Common myeloid progenitor, CD34-positive (primary cell): ENCODE measurements at regions not wholly inside any gene's neighbourhood (a gene's known extent, or its start where the extent isn't known, plus 50 kb on each side); places are given as distances from the start of the nearest gene placed in this dataset.
A peak's percentile ranks its signal among the peaks of the same experiment; 100 is the strongest.

Experiments used
- CTCF ChIA-PET: fragments of 350-600 bp; sonication (Branson Sonifier 250); formaldehyde crosslinking; loops from one replicate; lab custom pipeline; 2021; ENCODE audit warnings: antibody characterized with exemption; lab: Charles Lee
- POLR2A ChIA-PET: fragments of 350-600 bp; sonication (Branson Sonifier 250); formaldehyde crosslinking; loops from one replicate; lab custom pipeline; 2021; ENCODE audit warnings: antibody characterized with exemption; lab: Charles Lee
- DNase-seq, 3 donors: peaks; one replicate each; pipeline versions ENCODE4 v3.0.0 to v3.0.0-alpha.2; 2013
- H3K27ac ChIP-seq, 2 experiments: 1 replicate in 1 of 2; 2 replicates in 1 of 2; pipeline ENCODE4 v1.7.0; 2013; ENCODE audit warnings: inconsistent platforms in 2 of 2, low read length in 2 of 2, mild to moderate bottlenecking in 2 of 2, low read depth in 1 of 2, moderate library complexity in 1 of 2; ENCODE audit not compliant: severe bottlenecking in 2 of 2, insufficient read depth in 1 of 2, poor library complexity in 1 of 2
- H3K27me3 ChIP-seq, 5 experiments: replicated peaks in 2 of 5; 1 replicate in 3 of 5; 2 replicates in 2 of 5; pipeline versions ENCODE4 v1.6.1 to v1.7.0; 2013; ENCODE audit warnings: low read length in 4 of 5, mild to moderate bottlenecking in 2 of 5, moderate library complexity in 2 of 5, inconsistent platforms in 1 of 5; ENCODE audit not compliant: insufficient read depth in 5 of 5, control insufficient read depth in 4 of 5
- H3K36me3 ChIP-seq, 4 experiments: 1 replicate in 2 of 4; 2 replicates in 2 of 4; pipeline versions ENCODE4 v1.6.1 to v1.7.0; 2013; ENCODE audit warnings: low read length in 3 of 4, control low read depth in 1 of 4, mild to moderate bottlenecking in 1 of 4; ENCODE audit not compliant: control insufficient read depth in 4 of 4, insufficient read depth in 4 of 4
- H3K4me1 ChIP-seq, 4 experiments: 1 replicate in 3 of 4; 2 replicates in 1 of 4; pipeline versions ENCODE4 v1.6.1 to v1.7.1; 2013; ENCODE audit warnings: low read length in 3 of 4, mild to moderate bottlenecking in 3 of 4, control low read depth in 1 of 4, inconsistent platforms in 1 of 4, moderate library complexity in 1 of 4; ENCODE audit not compliant: control insufficient read depth in 4 of 4, insufficient read depth in 4 of 4; ENCODE audit errors: control extremely low read depth in 1 of 4
- H3K4me3 ChIP-seq, 7 experiments: 1 replicate in 4 of 7; 2 replicates in 3 of 7; pipeline versions ENCODE4 v1.5.1 to v1.7.0; 2013; ENCODE audit warnings: mild to moderate bottlenecking in 7 of 7, low read length in 6 of 7, moderate library complexity in 6 of 7, inconsistent platforms in 2 of 7, low read depth in 2 of 7, control low read depth in 1 of 7; ENCODE audit not compliant: insufficient read depth in 4 of 7, control insufficient read depth in 1 of 7; ENCODE audit errors: extremely low read depth in 1 of 7
- H3K9me3 ChIP-seq, 5 experiments: 1 replicate in 4 of 5; 2 replicates in 1 of 5; pipeline versions ENCODE4 v1.6.1 to v1.7.1; 2013; ENCODE audit warnings: low read length in 4 of 5, mild to moderate bottlenecking in 2 of 5, inconsistent platforms in 1 of 5, low read depth in 1 of 5, moderate library complexity in 1 of 5; ENCODE audit not compliant: control insufficient read depth in 4 of 5, insufficient read depth in 2 of 5; ENCODE audit errors: control extremely low read depth in 1 of 5
- WGBS: methylation state at CpG from one replicate; pipeline ENCODE4 v1.1.5; 2013; ENCODE audit not compliant: insufficient coverage; 5-methylcytosine and 5-hydroxymethylcytosine counted together

DNA sequence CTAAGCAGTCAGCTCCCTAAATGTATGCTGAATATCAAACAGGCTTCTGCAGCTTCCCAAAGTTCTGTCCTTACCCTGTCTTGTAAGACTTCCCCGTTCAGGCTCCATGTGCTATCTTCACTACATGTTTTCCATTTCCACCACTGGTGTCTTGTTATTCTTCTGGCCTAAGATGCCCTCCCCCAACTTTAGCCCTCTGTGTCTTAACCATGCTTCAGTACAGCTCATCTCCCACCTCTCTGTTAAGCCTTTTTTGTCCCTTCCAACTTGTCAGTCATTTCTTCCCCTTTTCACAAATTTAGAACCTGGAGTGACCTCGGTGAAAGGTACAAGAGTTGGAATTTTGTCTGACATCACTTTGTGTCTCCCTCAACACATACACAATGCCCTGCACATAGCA, 151.7 kb upstream of the TBL1XR1 start:
- ChIA-PET POLR2A (no interaction called here), CTCF (interaction anchor here (1.3 kb wide), 1 partner anchor 299 kb away, joined by 4 read pairs; no protein-coding TSS in a partner anchor)
- Histone ChIP-seq H3K36me3 (no peaks in the 10 kb centered on the region), H3K4me1 (peaks cover 29 to 62% (median 34%) of the 10 kb centered on the region in 4 experiments), H3K4me3 (no peak overlapping the region), H3K27ac (no peak overlapping the region), H3K9me3 (no peaks in the 10 kb centered on the region), H3K27me3 (no peaks in the 10 kb centered on the region)
- no peak for DNase-seq
- WGBS: 100% methylated on average over 2 of the region's 2 CpGs

DNA sequence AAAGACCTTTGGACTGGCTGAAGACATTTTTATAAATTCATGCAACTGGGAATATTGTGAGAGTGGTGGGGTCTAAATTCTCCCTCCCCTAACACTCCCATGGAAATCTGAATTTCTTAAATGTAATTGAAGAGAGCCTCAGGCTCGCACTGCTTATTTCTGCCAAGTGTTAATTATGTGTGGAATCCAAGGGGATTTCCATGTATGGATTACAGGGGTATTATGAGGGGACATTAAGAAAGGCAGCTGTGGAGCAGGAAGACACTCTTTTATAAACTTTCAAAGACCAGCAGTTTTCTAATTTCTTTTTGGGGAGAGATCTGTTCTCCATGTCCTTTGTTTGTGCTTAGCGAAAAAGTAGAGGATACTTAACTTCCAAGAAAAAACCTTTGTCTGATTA, 152.1 kb upstream of the TBL1XR1 start:
- Histone ChIP-seq H3K9me3 (no peaks in the 10 kb centered on the region), H3K4me3 (no peak overlapping the region), H3K4me1 (peaks cover 29 to 60% (median 33%) of the 10 kb centered on the region in 4 experiments), H3K27ac (no peak overlapping the region), H3K27me3 (no peaks in the 10 kb centered on the region), H3K36me3 (no peaks in the 10 kb centered on the region)
- WGBS: 100% methylated on average over 1 of the region's 2 CpGs
- ChIA-PET CTCF (interaction anchor here (1.3 kb wide), 1 partner anchor 299 kb away, joined by 4 read pairs; no protein-coding TSS in a partner anchor), POLR2A (interaction anchor here (0.7 kb wide), 1 partner anchor 22 kb away, joined by 3 read pairs; no protein-coding TSS in a partner anchor)
- DNase-seq: no peak

DNA sequence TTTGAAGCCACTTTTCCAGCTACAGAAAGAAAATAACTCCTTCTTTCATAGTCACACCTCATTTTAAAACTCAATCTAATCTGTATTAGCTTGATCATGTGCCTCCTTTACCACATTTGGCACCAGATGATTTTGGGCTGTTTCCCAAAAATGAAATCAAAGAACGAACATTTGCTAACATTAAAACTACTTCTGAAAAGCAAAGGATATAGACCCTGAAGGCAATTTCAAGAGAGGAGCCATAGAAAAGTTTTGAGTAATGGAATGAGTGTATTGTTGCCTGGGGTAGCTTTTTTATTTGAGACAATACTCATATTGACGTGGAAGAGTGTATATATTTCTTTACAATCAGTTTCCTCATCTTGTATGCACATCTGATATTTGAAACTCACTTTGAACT, 152.8 kb upstream of the TBL1XR1 start:
- H3K4me1 ChIP-seq: peaks cover 24 to 52% (median 26%) of the 10 kb centered on the region in 4 experiments
- CTCF ChIA-PET: no interaction called here
- no peak overlapping the region for H3K27ac ChIP-seq
- POLR2A ChIA-PET: interaction anchor here (0.7 kb wide), 1 partner anchor 22 kb away, joined by 3 read pairs; no protein-coding TSS in a partner anchor
- H3K27me3 ChIP-seq: no peaks in the 10 kb centered on the region
- no peaks in the 10 kb centered on the region for H3K36me3 ChIP-seq
- WGBS: no CpG with 5 or more reads among the region's 2 CpGs
- peak in 1 of 3 donors; percentile 18 for DNase-seq
- H3K9me3 ChIP-seq: no peaks in the 10 kb centered on the region
- no peak overlapping the region for H3K4me3 ChIP-seq

DNA sequence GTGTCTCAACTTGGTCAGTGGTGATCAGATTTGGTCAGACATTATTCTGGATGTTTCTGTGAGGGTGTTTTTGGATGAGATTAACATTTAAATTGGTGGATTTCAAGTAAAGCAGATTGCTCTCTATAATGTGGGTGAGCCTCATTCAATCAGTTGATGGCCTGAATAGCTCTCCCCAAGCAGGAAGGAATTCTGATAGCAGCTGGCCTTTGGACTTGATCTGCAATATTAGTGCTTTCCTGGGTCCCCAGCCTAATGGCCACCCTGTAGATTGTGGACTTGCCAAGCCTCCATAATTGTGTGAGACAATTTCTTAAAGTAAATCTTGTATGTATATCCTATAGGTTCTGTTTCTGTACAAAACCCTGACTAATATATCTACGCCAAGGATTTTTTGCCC, 153.9 kb upstream of the TBL1XR1 start:
- H3K36me3 ChIP-seq: no peaks in the 10 kb centered on the region
- POLR2A ChIA-PET: no interaction called here
- WGBS: no CpG with 5 or more reads among the region's 1 CpG

DNA sequence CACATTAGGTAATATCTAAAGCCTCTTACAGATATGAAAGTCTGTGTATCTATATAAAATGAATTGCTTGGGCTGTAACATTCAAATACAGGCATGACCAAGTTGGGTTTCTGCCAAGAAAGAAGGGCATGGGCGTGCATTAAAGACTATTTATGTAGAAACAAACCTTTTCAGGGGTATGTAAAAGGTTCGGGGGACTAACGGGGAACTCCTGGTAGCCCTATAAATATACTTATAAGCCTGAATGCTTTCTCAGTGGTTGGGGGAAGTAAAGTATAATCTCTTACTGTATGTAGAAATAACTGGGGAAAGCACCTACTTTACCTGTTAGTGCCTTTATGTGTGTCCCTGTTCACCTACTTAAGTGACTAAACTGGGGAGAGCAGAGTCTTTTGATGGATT, 154.5 kb upstream of the TBL1XR1 start:
- peak in 1 of 3 donors; percentile 35 for DNase-seq
- H3K4me1 ChIP-seq: peaks cover 15 to 47% (median 17%) of the 10 kb centered on the region in 4 experiments
- ChIA-PET POLR2A (no interaction called here), CTCF (no interaction called here)
- H3K27me3 ChIP-seq: no peaks in the 10 kb centered on the region
- H3K36me3 ChIP-seq: no peaks in the 10 kb centered on the region
- no peak overlapping the region for H3K4me3 ChIP-seq
- no CpG with 5 or more reads among the region's 3 CpGs for WGBS
- no peak overlapping the region for H3K27ac ChIP-seq
- no peaks in the 10 kb centered on the region for H3K9me3 ChIP-seq

More for the DNA sequence above, 153.9 kb upstream of the TBL1XR1 start:
- no peak overlapping the region for H3K4me3 ChIP-seq
- DNase-seq: no peak
- no peak overlapping the region for H3K27ac ChIP-seq
- H3K9me3 ChIP-seq: no peaks in the 10 kb centered on the region
- no peaks in the 10 kb centered on the region for H3K27me3 ChIP-seq
- CTCF ChIA-PET: no interaction called here
- peaks cover 15 to 46% (median 18%) of the 10 kb centered on the region in 4 experiments for H3K4me1 ChIP-seq

DNA sequence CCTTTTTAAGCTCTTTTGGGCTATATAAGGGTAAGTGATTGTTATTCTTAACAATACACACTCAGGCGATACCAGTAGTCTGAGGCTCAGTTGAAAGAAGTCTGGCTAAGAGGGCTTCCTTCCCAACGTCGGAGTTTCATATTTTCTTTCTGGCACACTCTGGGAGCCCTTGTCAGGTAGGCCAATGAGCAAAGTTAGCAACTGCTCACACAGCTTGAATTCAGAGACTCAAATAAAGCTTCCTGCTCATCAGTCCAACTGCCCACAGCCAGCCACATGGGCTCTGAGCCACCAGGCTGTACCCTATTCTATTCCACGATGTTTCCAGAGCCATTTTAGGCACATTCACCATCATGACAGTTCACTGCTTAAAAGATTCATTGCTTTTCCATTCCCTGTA, 155.1 kb upstream of the TBL1XR1 start:
- H3K4me3 ChIP-seq: no peak overlapping the region
- WGBS: 100% methylated on average over 3 of the region's 4 CpGs
- H3K27me3 ChIP-seq: no peaks in the 10 kb centered on the region
- H3K4me1 ChIP-seq: peaks cover 17 to 53% (median 24%) of the 10 kb centered on the region in 4 experiments
- H3K9me3 ChIP-seq: no peaks in the 10 kb centered on the region
- ChIA-PET CTCF (interaction anchor here (1.5 to 1.6 kb wide), 3 partner anchors 24 to 327 kb away, joined by 3 to 5 read pairs (median 4); no protein-coding TSS in a partner anchor), POLR2A (interaction anchor here (0.6 to 0.7 kb wide), 2 partner anchors 72 to 218 kb away, joined by 3 to 4 read pairs; no protein-coding TSS in a partner anchor)
- H3K36me3 ChIP-seq: no peaks in the 10 kb centered on the region
- DNase-seq: no peak
- H3K27ac ChIP-seq: no peak overlapping the region

DNA sequence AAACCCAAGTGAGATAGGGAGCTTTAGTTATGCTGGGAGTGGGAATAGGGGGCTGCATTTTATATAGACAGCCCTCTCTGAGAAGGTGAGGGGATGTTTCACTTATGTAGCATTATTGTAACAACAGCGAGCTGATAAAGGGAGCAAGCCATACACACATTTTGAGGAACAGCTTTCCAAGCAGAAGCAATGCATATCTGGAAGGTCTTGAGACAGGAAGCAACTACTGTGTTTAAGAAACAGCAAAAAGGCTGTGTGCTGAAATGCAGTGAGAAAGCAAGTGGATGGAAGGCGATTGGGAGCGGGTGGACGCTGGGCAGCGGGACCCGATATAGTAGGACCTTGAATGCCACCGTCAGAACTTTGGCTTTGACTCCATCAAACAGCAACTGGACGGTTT, 155.9 kb upstream of the TBL1XR1 start:
- WGBS: 63% methylated on average over 7 of the region's 8 CpGs
- Histone ChIP-seq H3K9me3 (no peaks in the 10 kb centered on the region), H3K27ac (no peak overlapping the region), H3K36me3 (no peaks in the 10 kb centered on the region), H3K4me1 (peaks cover 24 to 61% (median 31%) of the 10 kb centered on the region in 4 experiments), H3K27me3 (no peaks in the 10 kb centered on the region), H3K4me3 (no peak overlapping the region)
- no peak for DNase-seq
- POLR2A ChIA-PET: interaction anchor here (0.7 kb wide), 1 partner anchor 219 kb away, joined by 3 read pairs; no protein-coding TSS in a partner anchor
- CTCF ChIA-PET: interaction anchor here (1.2 to 1.6 kb wide), 6 partner anchors 17 to 327 kb away, joined by 3 to 5 read pairs (median 4); no protein-coding TSS in a partner anchor
